Liver (tissue), 7 donors: ENCODE measurements at regions not wholly inside any gene's neighbourhood (a gene's known extent, or its start where the extent isn't known, plus 50 kb on each side); places are given as distances from the start of the nearest gene placed in this dataset.

Experiments used
- DNase-seq: peaks from one replicate; pipeline ENCODE4 v3.0.0-alpha.2; 2017; ENCODE audit warnings: low spot score
- H3K27ac ChIP-seq, 2 donors: one replicate each; pipeline ENCODE4 v1.7.0; 2013; ENCODE audit warnings: inconsistent platforms in 2 of 2, low read length in 2 of 2, control low read depth in 1 of 2, low read depth in 1 of 2, mild to moderate bottlenecking in 1 of 2
- H3K27me3 ChIP-seq, 4 donors: one replicate each; pipeline versions ENCODE4 v1.6.1 to v1.7.0; 2013; ENCODE audit warnings: low read length in 3 of 4, inconsistent platforms in 1 of 4, mild to moderate bottlenecking in 1 of 4, moderate library complexity in 1 of 4; ENCODE audit not compliant: control insufficient read depth in 4 of 4, insufficient read depth in 4 of 4
- H3K36me3 ChIP-seq, 4 donors: one replicate each; pipeline versions ENCODE4 v1.6.1 to v1.7.0; 2013; ENCODE audit warnings: low read length in 3 of 4, mild to moderate bottlenecking in 3 of 4, low read depth in 1 of 4, moderate library complexity in 1 of 4; ENCODE audit not compliant: control insufficient read depth in 4 of 4, insufficient read depth in 3 of 4
- H3K4me1 ChIP-seq, 4 donors: one replicate each; pipeline versions ENCODE4 v1.6.1 to v1.7.0; 2013; ENCODE audit warnings: low read length in 3 of 4, mild to moderate bottlenecking in 3 of 4, moderate library complexity in 1 of 4; ENCODE audit not compliant: control insufficient read depth in 4 of 4, insufficient read depth in 4 of 4
- H3K4me3 ChIP-seq, 3 donors: one replicate each; pipeline versions ENCODE4 v1.6.1 to v1.7.0; 2013; ENCODE audit warnings: low read length in 3 of 3, control low read depth in 1 of 3, low read depth in 1 of 3, mild to moderate bottlenecking in 1 of 3
- H3K9ac ChIP-seq, 2 donors: one replicate each; pipeline ENCODE4 v1.7.0; 2013; ENCODE audit warnings: low read length in 2 of 2, mild to moderate bottlenecking in 2 of 2, moderate library complexity in 2 of 2, control low read depth in 1 of 2, low read depth in 1 of 2
- H3K9me3 ChIP-seq, 4 donors: one replicate each; pipeline versions ENCODE4 v1.6.1 to v1.7.0; 2013; ENCODE audit warnings: low read length in 3 of 4; ENCODE audit not compliant: control insufficient read depth in 4 of 4
- FOXA1 ChIP-seq: IDR thresholded peaks from 2 replicates; pipeline ENCODE4 v1.6.1; 2016; ENCODE audit warnings: antibody characterized with exemption
- FOXA2 ChIP-seq: IDR thresholded peaks from 2 replicates; pipeline ENCODE4 v1.6.1; 2016; ENCODE audit warnings: antibody characterized with exemption
- GABPA ChIP-seq, 2 donors: IDR thresholded peaks in 1 of 2; conservative IDR thresholded peaks in 1 of 2; 2 replicates each; pipeline ENCODE4 v1.6.1; 2016; ENCODE audit warnings: antibody characterized with exemption in 2 of 2, mild to moderate bottlenecking in 1 of 2, moderate library complexity in 1 of 2
- HNF4A ChIP-seq, 2 donors: conservative IDR thresholded peaks; 2 replicates each; pipeline ENCODE4 v1.6.1; 2016; ENCODE audit warnings: antibody characterized with exemption in 2 of 2, mild to moderate bottlenecking in 2 of 2
- HNF4G ChIP-seq: IDR thresholded peaks from 2 replicates; pipeline ENCODE4 v1.6.1; 2016; ENCODE audit warnings: antibody characterized with exemption
- NR2F2 ChIP-seq: IDR thresholded peaks from 2 replicates; pipeline ENCODE4 v1.6.1; 2016; ENCODE audit warnings: antibody characterized with exemption
- RAD21 ChIP-seq, 2 donors: IDR thresholded peaks; 2 replicates each; pipeline ENCODE4 v1.6.1; 2016; ENCODE audit warnings: antibody characterized with exemption in 2 of 2, mild to moderate bottlenecking in 2 of 2
- RXRA ChIP-seq, 2 donors: IDR thresholded peaks; 2 replicates each; pipeline ENCODE4 v1.6.1; 2017 to 2018; ENCODE audit warnings: antibody characterized with exemption in 2 of 2, mild to moderate bottlenecking in 1 of 2
- SP1 ChIP-seq: IDR thresholded peaks from 2 replicates; pipeline ENCODE4 v1.6.1; 2018; ENCODE audit warnings: antibody characterized with exemption, mild to moderate bottlenecking
- TAF1 ChIP-seq: conservative IDR thresholded peaks from 2 replicates; pipeline ENCODE4 v1.6.1; 2016; ENCODE audit warnings: antibody characterized with exemption, mild to moderate bottlenecking
- WGBS: extraction: QIAGEN DNeasy Blood & Tissue Kit; methylation state at CpG from one replicate; pipeline ENCODE4 v1.1.7; 2013; 5-methylcytosine and 5-hydroxymethylcytosine counted together
- TF ChIP-seq, protein P1 (sequence below): IDR thresholded peaks from 2 replicates; pipeline ENCODE4 v1.6.1; 2016; ENCODE audit warnings: antibody characterized with exemption
- TF ChIP-seq, protein P2 (sequence below): IDR thresholded peaks from 2 replicates; pipeline ENCODE4 v1.6.1; 2016; ENCODE audit warnings: antibody characterized with exemption, mild to moderate bottlenecking
- TF ChIP-seq, protein P3 (sequence below): IDR thresholded peaks from 2 replicates; pipeline ENCODE4 v1.6.1; 2016; ENCODE audit warnings: antibody characterized with exemption
- TF ChIP-seq, protein P4 (sequence below): IDR thresholded peaks from 2 replicates; pipeline ENCODE4 v1.6.1; 2016; ENCODE audit warnings: antibody characterized with exemption
- donor health status: healthy.
- donor health status: healthy.
- donor health status: healthy.
- donor health status: healthy.

DNA sequence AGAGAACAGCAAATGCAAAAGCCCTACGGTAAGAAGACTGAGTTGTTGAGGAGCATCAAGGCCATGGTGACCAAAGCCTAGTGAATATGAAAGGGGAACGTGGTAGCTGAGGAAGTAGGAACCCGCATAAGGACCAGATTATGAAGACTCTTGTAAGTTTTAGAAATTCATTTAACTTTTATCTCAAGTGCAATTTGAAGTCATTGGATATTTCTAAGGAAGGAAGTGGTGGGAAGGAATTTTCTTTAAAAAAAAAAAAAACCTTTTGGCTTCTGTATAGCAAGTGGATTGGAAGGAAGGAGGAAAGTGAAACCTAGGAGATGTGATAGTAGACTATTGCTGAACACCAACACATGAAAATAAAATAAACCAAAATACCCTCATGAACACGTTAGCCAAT lies 119.0 kb downstream of the TNFSF18 start:
- TF ChIP-seq GABPA (IDR thresholded peaks at IDR 0.05 in 1 of 2, conservative IDR thresholded peaks at IDR 0.05 in 1 of 2): no peak
- TF ChIP-seq, protein P1, sequence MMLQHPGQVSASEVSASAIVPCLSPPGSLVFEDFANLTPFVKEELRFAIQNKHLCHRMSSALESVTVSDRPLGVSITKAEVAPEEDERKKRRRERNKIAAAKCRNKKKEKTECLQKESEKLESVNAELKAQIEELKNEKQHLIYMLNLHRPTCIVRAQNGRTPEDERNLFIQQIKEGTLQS: no peak
- TF ChIP-seq, protein P2, sequence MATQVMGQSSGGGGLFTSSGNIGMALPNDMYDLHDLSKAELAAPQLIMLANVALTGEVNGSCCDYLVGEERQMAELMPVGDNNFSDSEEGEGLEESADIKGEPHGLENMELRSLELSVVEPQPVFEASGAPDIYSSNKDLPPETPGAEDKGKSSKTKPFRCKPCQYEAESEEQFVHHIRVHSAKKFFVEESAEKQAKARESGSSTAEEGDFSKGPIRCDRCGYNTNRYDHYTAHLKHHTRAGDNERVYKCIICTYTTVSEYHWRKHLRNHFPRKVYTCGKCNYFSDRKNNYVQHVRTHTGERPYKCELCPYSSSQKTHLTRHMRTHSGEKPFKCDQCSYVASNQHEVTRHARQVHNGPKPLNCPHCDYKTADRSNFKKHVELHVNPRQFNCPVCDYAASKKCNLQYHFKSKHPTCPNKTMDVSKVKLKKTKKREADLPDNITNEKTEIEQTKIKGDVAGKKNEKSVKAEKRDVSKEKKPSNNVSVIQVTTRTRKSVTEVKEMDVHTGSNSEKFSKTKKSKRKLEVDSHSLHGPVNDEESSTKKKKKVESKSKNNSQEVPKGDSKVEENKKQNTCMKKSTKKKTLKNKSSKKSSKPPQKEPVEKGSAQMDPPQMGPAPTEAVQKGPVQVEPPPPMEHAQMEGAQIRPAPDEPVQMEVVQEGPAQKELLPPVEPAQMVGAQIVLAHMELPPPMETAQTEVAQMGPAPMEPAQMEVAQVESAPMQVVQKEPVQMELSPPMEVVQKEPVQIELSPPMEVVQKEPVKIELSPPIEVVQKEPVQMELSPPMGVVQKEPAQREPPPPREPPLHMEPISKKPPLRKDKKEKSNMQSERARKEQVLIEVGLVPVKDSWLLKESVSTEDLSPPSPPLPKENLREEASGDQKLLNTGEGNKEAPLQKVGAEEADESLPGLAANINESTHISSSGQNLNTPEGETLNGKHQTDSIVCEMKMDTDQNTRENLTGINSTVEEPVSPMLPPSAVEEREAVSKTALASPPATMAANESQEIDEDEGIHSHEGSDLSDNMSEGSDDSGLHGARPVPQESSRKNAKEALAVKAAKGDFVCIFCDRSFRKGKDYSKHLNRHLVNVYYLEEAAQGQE: no peak
- Histone ChIP-seq H3K36me3 (no peaks in the 10 kb centered on the region), H3K4me3 (no peak overlapping the region), H3K27me3 (no peaks in the 10 kb centered on the region), H3K9ac (no peak overlapping the region), H3K4me1 (no peaks in the 10 kb centered on the region), H3K27ac (no peak overlapping the region), H3K9me3 (no peaks in the 10 kb centered on the region)
- WGBS: 83% methylated on average over 4 of the region's 4 CpGs
- no peak for DNase-seq

DNA sequence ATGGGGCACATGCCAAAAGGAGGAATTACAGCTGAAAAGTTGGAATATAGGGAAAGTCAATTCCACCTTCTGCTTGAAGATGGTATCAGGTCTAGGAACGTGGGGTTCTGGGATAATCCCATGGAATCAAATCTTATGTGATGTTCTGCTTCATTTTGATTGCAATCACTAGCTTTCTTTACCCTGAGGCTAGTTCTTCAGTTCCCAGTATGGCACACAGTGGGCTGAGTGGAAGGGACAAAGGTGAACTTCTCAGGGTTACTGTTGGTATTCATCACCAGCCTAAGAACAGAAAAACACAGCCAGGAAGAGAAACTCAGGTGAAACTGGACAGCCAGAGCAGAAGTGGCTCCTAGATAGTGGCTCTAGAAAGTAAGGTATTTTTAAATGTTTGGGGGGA lies 117.8 kb downstream of the TNFSF18 start:
- WGBS: 91% methylated on average over 1 of the region's 1 CpG
- DNase-seq: no peak
- H3K36me3 ChIP-seq: no peaks in the 10 kb centered on the region
- H3K4me3 ChIP-seq: no peak overlapping the region
- no peaks in the 10 kb centered on the region for H3K4me1 ChIP-seq
- H3K9me3 ChIP-seq: no peaks in the 10 kb centered on the region
- no peaks in the 10 kb centered on the region for H3K27me3 ChIP-seq
- no peak overlapping the region for H3K9ac ChIP-seq
- no peak overlapping the region for H3K27ac ChIP-seq
- TF ChIP-seq FOXA1 (no peak), FOXA2 (no peak), HNF4G (no peak), NR2F2 (no peak), RAD21 (IDR thresholded peaks at IDR 0.05) (no peak), GABPA (IDR thresholded peaks at IDR 0.05 in 1 of 2, conservative IDR thresholded peaks at IDR 0.05 in 1 of 2) (no peak), TAF1 (no peak), HNF4A (conservative IDR thresholded peaks at IDR 0.05) (no peak)
- TF ChIP-seq, protein P3, sequence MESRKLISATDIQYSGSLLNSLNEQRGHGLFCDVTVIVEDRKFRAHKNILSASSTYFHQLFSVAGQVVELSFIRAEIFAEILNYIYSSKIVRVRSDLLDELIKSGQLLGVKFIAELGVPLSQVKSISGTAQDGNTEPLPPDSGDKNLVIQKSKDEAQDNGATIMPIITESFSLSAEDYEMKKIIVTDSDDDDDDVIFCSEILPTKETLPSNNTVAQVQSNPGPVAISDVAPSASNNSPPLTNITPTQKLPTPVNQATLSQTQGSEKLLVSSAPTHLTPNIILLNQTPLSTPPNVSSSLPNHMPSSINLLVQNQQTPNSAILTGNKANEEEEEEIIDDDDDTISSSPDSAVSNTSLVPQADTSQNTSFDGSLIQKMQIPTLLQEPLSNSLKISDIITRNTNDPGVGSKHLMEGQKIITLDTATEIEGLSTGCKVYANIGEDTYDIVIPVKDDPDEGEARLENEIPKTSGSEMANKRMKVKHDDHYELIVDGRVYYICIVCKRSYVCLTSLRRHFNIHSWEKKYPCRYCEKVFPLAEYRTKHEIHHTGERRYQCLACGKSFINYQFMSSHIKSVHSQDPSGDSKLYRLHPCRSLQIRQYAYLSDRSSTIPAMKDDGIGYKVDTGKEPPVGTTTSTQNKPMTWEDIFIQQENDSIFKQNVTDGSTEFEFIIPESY: no peak
- TF ChIP-seq, protein P1: no peak

DNA sequence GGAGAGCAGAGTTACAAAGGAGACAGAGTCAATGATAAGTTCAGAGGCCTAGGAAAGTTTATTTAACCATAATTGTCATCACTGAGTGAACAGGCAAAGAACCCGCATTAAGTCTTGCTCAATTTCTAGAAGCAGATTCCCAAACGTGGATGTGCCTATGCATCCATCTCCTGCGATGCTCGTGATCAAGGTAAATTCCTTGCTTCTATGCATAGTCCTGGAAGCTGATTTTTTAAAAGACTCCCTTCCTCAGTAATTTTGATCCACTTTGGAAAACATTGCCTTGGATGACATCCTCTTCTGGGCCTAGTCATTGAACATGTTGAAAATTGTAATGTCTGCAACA lies 116.4 kb downstream of the TNFSF18 start:
- Histone ChIP-seq H3K27ac (peak overlapping the region; percentile 58 to 71), H3K9ac (no peak overlapping the region), H3K4me3 (no peak overlapping the region), H3K9me3 (no peaks in the 10 kb centered on the region), H3K36me3 (no peaks in the 10 kb centered on the region), H3K4me1 (no peaks in the 10 kb centered on the region), H3K27me3 (no peaks in the 10 kb centered on the region)
- DNase-seq: no peak
- WGBS: 87% methylated on average over 4 of the region's 4 CpGs
- TF ChIP-seq RAD21 (IDR thresholded peaks at IDR 0.05) (no peak), SP1 (no peak), RXRA (IDR thresholded peaks at IDR 0.05) (peak; percentile 26 to 44), TAF1 (no peak), GABPA (IDR thresholded peaks at IDR 0.05 in 1 of 2, conservative IDR thresholded peaks at IDR 0.05 in 1 of 2) (no peak), HNF4G (no peak)
- TF ChIP-seq, protein P4, sequence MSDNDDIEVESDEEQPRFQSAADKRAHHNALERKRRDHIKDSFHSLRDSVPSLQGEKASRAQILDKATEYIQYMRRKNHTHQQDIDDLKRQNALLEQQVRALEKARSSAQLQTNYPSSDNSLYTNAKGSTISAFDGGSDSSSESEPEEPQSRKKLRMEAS: no peak
- TF ChIP-seq, protein P2: no peak
